ENCODE measurements at regions not wholly inside any gene's neighbourhood (a gene's known extent, or its start where the extent isn't known, plus 50 kb on each side); places are given as distances from the start of the nearest gene placed in this dataset.

DNA sequence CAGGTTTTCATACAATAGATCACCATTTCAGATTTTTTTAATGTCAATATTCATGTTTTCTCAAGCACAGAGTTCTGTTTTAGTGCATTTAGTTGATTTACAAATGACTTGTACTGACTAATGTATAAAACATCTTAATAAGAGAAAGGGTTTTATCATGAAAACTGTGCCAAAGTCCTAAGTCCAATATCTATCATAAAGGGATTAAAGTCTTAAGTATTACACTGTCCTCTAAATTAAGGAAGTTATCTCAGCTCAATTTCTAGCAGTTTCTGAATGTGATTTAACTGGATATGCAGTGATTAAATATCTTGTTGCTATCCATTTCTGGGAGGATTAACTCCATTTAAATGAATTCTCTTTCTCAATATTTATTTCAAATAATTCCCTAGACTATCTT is 381.1 kb upstream of the CNTN4 start:
- no peak overlapping the region for H2AFZ ChIP-seq (ENCODE audit: low read depth, low read length)
- no peaks in the 10 kb centered on the region for H3K27me3 ChIP-seq (ENCODE audit: insufficient read depth, low read depth, low read length)
- no peaks in the 10 kb centered on the region for H3K9me2 ChIP-seq (ENCODE audit: insufficient read depth, low read length)
- H4K20me1 ChIP-seq (ENCODE audit: insufficient read depth), result no peaks in the 10 kb centered on the region
- no peak overlapping the region for H3K4me2 ChIP-seq (ENCODE audit: low read length)
- H3K27ac ChIP-seq (ENCODE audit: low read length), result no peak overlapping the region
- no peaks in the 10 kb centered on the region for H3F3A ChIP-seq (ENCODE audit: insufficient read depth, low read length, poor library complexity, severe bottlenecking)
- H3K36me3 ChIP-seq (ENCODE audit: insufficient read depth, low read length), result no peaks in the 10 kb centered on the region
- TF ChIP-seq EZH2 (IDR thresholded peaks at IDR 0.05; ENCODE audit: borderline replicate concordance, insufficient read depth, low read length, poor library complexity, severe bottlenecking), result no peak
- no peak for TF ChIP-seq EP300 (conservative IDR thresholded peaks at IDR 0.05; ENCODE audit: poor library complexity, severe bottlenecking)
- no peak overlapping the region for H3K4me3 ChIP-seq (ENCODE audit: low read length)
- H3K9ac ChIP-seq (ENCODE audit: low read length), result no peak overlapping the region
- H3K79me2 ChIP-seq (replicated peaks; ENCODE audit: insufficient read depth, low read length), result no peaks in the 10 kb centered on the region
- no peaks in the 10 kb centered on the region for H3K9me3 ChIP-seq (ENCODE audit: low read length)

DNA sequence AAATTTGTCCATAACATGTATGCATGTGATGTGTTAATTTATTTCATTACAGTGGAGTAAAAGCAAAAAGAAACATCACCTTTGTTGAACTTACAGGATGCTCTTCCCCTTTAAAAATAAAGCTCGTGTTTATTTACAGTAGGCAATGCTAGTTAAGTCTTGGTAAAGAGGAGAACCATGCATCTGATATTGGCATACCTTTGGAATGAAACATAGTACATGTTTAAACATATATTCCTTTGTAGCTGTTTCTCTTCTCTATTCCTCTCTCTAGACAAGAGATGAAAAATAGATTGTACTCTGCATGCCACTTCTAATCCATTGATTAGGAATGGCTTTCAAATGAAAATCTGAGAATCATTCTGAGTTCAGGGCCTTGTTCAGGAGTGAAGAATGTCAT is 374.9 kb upstream of the CNTN4 start:
- no peak overlapping the region for H3K4me3 ChIP-seq (ENCODE audit: low read length)
- H3K9ac ChIP-seq (ENCODE audit: low read length), result no peak overlapping the region
- H3K9me3 ChIP-seq (ENCODE audit: low read length), result no peaks in the 10 kb centered on the region
- no peak overlapping the region for H3K4me2 ChIP-seq (ENCODE audit: low read length)
- no peaks in the 10 kb centered on the region for H3K79me2 ChIP-seq (replicated peaks; ENCODE audit: insufficient read depth, low read length)
- no peaks in the 10 kb centered on the region for H3F3A ChIP-seq (ENCODE audit: insufficient read depth, low read length, poor library complexity, severe bottlenecking)
- TF ChIP-seq TAF1 (IDR thresholded peaks at IDR 0.05; ENCODE audit: low read depth), result no peak
- no peak for TF ChIP-seq EZH2 (IDR thresholded peaks at IDR 0.05; ENCODE audit: borderline replicate concordance, insufficient read depth, low read length, poor library complexity, severe bottlenecking)
- no peak for TF ChIP-seq RAD21 (conservative IDR thresholded peaks at IDR 0.05)
- no peak for TF ChIP-seq EP300 (conservative IDR thresholded peaks at IDR 0.05; ENCODE audit: poor library complexity, severe bottlenecking)
- TF ChIP-seq, protein P1, sequence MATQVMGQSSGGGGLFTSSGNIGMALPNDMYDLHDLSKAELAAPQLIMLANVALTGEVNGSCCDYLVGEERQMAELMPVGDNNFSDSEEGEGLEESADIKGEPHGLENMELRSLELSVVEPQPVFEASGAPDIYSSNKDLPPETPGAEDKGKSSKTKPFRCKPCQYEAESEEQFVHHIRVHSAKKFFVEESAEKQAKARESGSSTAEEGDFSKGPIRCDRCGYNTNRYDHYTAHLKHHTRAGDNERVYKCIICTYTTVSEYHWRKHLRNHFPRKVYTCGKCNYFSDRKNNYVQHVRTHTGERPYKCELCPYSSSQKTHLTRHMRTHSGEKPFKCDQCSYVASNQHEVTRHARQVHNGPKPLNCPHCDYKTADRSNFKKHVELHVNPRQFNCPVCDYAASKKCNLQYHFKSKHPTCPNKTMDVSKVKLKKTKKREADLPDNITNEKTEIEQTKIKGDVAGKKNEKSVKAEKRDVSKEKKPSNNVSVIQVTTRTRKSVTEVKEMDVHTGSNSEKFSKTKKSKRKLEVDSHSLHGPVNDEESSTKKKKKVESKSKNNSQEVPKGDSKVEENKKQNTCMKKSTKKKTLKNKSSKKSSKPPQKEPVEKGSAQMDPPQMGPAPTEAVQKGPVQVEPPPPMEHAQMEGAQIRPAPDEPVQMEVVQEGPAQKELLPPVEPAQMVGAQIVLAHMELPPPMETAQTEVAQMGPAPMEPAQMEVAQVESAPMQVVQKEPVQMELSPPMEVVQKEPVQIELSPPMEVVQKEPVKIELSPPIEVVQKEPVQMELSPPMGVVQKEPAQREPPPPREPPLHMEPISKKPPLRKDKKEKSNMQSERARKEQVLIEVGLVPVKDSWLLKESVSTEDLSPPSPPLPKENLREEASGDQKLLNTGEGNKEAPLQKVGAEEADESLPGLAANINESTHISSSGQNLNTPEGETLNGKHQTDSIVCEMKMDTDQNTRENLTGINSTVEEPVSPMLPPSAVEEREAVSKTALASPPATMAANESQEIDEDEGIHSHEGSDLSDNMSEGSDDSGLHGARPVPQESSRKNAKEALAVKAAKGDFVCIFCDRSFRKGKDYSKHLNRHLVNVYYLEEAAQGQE (IDR thresholded peaks at IDR 0.05; ENCODE audit: borderline replicate concordance), result no peak
- TF ChIP-seq, protein P2, sequence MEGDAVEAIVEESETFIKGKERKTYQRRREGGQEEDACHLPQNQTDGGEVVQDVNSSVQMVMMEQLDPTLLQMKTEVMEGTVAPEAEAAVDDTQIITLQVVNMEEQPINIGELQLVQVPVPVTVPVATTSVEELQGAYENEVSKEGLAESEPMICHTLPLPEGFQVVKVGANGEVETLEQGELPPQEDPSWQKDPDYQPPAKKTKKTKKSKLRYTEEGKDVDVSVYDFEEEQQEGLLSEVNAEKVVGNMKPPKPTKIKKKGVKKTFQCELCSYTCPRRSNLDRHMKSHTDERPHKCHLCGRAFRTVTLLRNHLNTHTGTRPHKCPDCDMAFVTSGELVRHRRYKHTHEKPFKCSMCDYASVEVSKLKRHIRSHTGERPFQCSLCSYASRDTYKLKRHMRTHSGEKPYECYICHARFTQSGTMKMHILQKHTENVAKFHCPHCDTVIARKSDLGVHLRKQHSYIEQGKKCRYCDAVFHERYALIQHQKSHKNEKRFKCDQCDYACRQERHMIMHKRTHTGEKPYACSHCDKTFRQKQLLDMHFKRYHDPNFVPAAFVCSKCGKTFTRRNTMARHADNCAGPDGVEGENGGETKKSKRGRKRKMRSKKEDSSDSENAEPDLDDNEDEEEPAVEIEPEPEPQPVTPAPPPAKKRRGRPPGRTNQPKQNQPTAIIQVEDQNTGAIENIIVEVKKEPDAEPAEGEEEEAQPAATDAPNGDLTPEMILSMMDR (IDR thresholded peaks at IDR 0.05; ENCODE audit: poor library complexity, severe bottlenecking), result no peak
- no peak for TF ChIP-seq POLR2AphosphoS5 (IDR thresholded peaks at IDR 0.05)
- TF ChIP-seq MXI1 (conservative IDR thresholded peaks at IDR 0.05; ENCODE audit: poor library complexity, severe bottlenecking), result no peak
- TF ChIP-seq SMC3 (conservative IDR thresholded peaks at IDR 0.05; ENCODE audit: poor library complexity), result no peak
- H3K36me3 ChIP-seq (ENCODE audit: insufficient read depth, low read length), result no peaks in the 10 kb centered on the region
- no peak overlapping the region for H2AFZ ChIP-seq (ENCODE audit: low read depth, low read length)
- no peaks in the 10 kb centered on the region for H3K27me3 ChIP-seq (ENCODE audit: insufficient read depth, low read depth, low read length)
- H3K27ac ChIP-seq (ENCODE audit: low read length), result no peak overlapping the region
- H3K9me2 ChIP-seq (ENCODE audit: insufficient read depth, low read length), result no peaks in the 10 kb centered on the region
- no peaks in the 10 kb centered on the region for H4K20me1 ChIP-seq (ENCODE audit: insufficient read depth)

DNA sequence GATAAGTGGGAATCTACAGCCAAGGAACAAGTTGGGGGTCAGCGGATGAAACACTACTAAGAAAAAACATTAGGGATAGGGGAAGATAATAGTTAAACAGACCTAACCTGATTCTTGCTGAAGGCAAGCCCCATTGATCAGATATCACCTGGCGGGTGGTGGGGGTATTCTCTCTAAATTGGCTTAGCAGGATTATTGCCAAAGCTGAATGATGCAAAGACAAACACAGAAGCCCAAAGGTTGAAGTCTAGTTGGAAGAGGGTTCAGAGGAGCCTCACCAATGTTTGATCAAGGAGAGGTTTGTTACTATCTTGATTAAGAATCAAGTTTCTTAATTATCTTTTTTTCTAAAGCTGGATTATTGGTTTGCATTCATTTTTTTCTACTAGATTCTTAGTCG is 371.9 kb upstream of the CNTN4 start:
- Histone ChIP-seq H3K4me2 (ENCODE audit: low read length) (no peak overlapping the region), H3K79me2 (replicated peaks; ENCODE audit: insufficient read depth, low read length) (no peaks in the 10 kb centered on the region), H4K20me1 (ENCODE audit: insufficient read depth) (no peaks in the 10 kb centered on the region), H3K36me3 (ENCODE audit: insufficient read depth, low read length) (no peaks in the 10 kb centered on the region), H3K9me2 (ENCODE audit: insufficient read depth, low read length) (no peaks in the 10 kb centered on the region), H2AFZ (ENCODE audit: low read depth, low read length) (no peak overlapping the region), H3K9ac (ENCODE audit: low read length) (no peak overlapping the region), H3K9me3 (ENCODE audit: low read length) (no peaks in the 10 kb centered on the region), H3F3A (ENCODE audit: insufficient read depth, low read length, poor library complexity, severe bottlenecking) (no peaks in the 10 kb centered on the region), H3K4me3 (ENCODE audit: low read length) (no peak overlapping the region), H3K27me3 (ENCODE audit: insufficient read depth, low read depth, low read length) (no peaks in the 10 kb centered on the region), H3K27ac (ENCODE audit: low read length) (no peak overlapping the region)
- TF ChIP-seq SMC3 (conservative IDR thresholded peaks at IDR 0.05; ENCODE audit: poor library complexity) (no peak), TAF1 (IDR thresholded peaks at IDR 0.05; ENCODE audit: low read depth) (no peak), EZH2 (IDR thresholded peaks at IDR 0.05; ENCODE audit: borderline replicate concordance, insufficient read depth, low read length, poor library complexity, severe bottlenecking) (no peak), RAD21 (conservative IDR thresholded peaks at IDR 0.05) (no peak), POLR2AphosphoS5 (IDR thresholded peaks at IDR 0.05) (no peak), EP300 (conservative IDR thresholded peaks at IDR 0.05; ENCODE audit: poor library complexity, severe bottlenecking) (no peak), MXI1 (conservative IDR thresholded peaks at IDR 0.05; ENCODE audit: poor library complexity, severe bottlenecking) (no peak)
- TF ChIP-seq, protein P2 (IDR thresholded peaks at IDR 0.05; ENCODE audit: poor library complexity, severe bottlenecking), result no peak
